Activated effector memory CD4-positive, alpha-beta T cell treated with Interleukin-2 at 50 U/mL for 16 hours (primary cell): ENCODE measurements at regions not wholly inside any gene's neighbourhood (a gene's known extent, or its start where the extent isn't known, plus 50 kb on each side); places are given as distances from the start of the nearest gene placed in this dataset.
A peak's percentile ranks its signal among the peaks of the same experiment; 100 is the strongest.
"Not testable (repeated sequence)": the region's sequence is repeated elsewhere in the genome, so short reads cannot be mapped to it uniquely, and the experiment has no call there.

Experiments
- DNase-seq: peaks from one replicate; pipeline ENCODE4 v3.0.0-alpha.2; 2020

DNA sequence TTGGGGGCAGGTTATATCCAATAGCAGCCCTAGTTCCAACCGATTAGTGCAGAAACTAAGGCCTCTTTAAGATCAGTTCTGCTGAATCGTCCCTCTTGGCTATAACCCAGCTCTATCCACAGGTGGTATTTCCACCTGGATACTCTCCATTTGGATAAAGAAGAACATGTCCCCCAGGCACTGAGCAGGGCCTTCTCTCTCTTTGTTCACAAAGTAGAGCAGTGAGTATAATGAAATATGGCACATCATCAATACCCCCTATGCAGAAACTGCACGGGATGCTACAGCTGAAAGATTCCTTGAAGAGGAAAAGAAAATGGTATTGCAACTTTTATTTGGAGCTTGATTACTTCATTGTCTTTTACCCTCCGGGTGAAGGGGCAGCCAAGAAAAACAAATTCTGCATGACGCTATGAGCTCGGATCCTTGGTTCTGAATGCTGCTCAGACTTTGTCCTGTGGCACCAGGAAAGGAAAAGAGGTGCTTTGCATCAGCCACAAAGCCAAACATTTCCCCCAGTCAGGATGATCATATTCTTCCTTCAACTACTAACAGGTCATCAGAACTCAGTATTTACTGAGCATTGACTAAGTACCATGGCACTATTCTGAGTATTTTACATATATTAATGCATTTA, 399.7 kb downstream of the NPIPA8 start:
- DNase-seq: no peak

DNA sequence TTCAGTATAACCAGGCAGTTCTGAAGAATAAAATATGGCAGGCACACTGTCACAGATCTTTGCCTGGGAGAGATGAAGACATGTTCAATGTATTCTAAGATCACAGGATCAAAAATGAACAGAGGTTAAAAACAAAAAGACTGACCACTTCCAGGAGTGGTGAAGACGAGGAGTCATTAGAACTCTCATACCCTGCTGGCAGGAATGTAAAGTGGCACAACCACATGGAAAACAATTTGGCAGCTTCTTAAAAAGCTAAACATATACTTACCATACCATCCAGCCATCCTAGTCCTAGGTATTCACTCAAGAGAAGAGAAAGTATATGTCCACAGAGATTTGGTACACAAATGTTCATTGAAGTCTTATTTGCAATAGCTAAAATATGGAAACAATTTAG, 406.3 kb downstream of the NPIPA8 start:
- no peak for DNase-seq

- no peak for DNase-seq
These were observed 409.6 kb downstream of the NPIPA8 start for GRCh38 chr16:17926866-17927399.

DNA sequence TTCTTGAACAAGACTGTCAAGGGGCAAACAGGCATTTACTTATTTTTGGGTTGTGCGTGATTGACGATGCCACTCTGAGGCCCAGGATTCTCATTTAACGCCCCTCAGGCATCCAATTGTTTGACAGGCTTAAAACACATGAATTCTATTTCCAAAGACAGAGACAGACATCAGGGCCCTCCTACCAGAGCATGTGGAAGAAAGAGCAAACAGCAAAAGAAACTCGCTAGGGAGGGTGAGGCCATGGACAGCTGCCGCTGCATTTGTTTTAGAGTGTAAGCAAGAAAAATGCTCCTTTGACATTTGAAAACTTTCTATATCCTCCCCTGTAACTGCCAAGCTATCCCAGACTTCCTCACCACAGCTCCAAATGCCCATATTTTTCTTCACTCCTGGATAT, 410.1 kb downstream of the NPIPA8 start:
- DNase-seq: no peak

- no peak for DNase-seq
These were observed 410.8 kb downstream of the NPIPA8 start for GRCh38 chr16:17925761-17926160.

- DNase-seq: peak; percentile 31
These were observed 415.1 kb downstream of the NPIPA8 start for GRCh38 chr16:17921357-17921978.

- no peak for DNase-seq
These were observed 419.1 kb downstream of the NPIPA8 start for GRCh38 chr16:17917316-17918019.

DNA sequence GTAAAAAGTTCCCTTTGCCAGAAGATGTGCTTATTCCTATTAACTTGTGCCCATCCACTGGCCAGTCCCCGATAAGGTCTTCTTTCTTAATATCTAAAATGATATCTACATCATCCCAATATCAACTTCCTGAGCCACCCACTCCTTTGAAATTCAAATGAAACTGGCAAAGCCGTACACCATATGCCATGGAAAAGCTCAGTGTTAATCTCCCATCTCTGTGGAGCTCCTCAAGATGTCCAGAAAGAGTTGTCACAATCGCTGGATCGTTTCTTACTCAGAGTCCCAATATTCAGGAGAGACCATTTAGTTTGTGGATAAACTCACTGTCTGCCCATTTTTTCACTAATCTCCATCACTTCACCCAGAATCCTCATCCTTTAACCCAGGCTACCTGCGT, 420.7 kb downstream of the NPIPA8 start:
- no peak for DNase-seq

DNA sequence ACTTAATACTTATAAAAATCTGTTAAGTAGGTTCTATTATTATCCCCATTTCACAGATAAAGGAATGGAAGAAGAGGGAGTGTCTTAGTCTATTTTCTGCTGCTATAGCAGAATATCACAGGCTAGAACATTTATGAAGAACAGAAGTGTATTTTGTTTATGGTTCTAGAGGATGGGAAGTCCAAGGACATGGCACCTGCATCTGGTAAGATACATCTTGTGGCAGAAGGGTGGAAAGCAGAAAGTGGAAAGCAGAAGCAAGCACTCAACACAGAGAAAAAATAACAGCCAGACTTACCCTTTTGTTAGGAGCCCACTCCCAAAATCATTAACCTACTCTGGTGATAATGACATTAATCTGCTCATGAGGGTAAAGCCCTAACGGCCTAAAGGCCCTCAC, 422.4 kb downstream of the NPIPA8 start:
- no peak for DNase-seq

DNA sequence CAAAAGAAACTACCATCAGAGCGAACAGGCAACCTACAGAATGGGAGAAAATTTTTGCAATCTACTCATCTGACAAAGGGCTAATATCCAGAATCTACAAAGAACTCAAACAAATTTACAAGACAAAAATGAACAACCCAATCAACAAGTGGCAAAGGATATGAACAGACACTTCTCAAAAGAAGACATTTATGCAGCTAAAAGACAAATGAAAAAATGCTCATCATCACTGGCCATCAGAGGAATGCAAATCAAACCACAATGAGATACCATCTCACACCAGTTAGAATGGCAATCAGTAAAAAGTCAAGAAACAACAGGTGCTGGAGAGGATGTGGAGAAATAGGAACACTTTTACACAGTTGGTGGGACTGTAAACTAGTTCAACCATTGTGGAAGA, 425.0 kb downstream of the NPIPA8 start:
- DNase-seq: not testable (repeated sequence)

DNA sequence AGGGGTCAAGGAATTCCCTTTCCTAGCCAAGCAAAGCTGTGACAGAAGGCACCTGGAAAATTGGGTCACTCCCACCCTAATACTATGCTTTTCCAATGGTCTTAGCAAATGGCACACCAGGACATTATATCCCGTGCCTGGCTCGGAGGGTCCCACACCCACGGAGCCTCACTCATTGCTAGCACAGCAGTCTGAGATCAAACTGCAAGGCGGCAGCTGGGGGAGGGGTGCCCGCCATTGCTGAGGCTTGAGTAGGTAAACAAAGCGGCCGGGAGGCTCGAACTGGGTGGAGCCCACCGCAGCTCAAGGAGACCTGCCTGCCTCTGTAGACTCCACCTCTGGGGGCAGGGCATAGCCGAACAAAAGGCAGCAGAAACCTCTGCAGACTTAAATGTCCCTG, 429.9 kb downstream of the NPIPA8 start:
- not testable (repeated sequence) for DNase-seq

GRCh38 chr16:17901309-17901708, 430.5 kb upstream of the XYLT1 start:
- DNase-seq: no peak

GRCh38 chr16:17899141-17899540, 428.4 kb upstream of the XYLT1 start:
- DNase-seq: no peak

DNA sequence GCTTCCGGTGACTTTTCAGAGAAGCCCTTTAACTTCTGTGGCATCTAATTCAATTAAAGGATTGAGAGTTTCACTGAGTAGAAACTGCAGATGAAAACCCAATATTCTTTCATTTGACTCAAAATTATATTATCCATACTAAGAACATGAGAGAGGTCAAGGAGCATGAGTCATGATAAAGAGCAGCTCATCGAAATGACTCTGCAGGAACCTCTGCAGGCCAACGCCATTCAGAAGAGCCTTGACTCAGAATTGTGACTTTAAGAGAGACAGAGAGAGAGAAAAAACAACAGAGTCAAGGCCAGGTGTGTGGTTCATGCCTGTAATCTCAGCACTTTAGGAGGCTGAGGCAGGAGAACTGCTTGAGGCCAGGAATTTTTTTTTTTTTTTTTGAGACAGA, 417.2 kb upstream of the XYLT1 start:
- DNase-seq: no peak

- DNase-seq: no peak
These were observed 415.0 kb upstream of the XYLT1 start for GRCh38 chr16:17885659-17886207.

DNA sequence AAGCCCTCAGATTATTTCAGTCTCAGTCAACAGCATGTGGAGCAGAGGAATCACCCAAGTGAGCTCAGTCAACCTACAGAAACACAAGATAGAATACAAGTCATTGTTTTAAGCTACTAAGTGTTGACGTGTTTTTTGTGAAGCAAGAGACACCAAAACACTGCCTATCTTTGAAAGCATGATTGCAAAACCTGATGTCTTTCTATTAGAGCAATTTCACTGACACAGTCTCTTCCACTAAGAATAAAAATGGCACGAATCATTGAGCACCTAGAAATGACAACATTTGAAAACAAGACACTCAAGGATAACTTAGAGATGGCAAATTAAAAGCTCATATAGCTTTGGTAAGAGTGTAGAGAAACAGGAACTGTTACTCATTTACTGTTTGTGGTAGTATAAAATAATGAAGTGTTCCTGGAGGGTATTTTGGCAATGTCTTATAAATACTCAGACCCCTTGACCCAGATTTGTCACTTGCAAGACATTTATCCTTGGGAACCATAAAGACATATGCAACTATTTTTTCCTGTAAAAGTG, 407.1 kb upstream of the XYLT1 start:
- no peak for DNase-seq

- DNase-seq: no peak
These were observed 396.2 kb upstream of the XYLT1 start for GRCh38 chr16:17866996-17867395.

GRCh38 chr16:17861981-17862479, 391.3 kb upstream of the XYLT1 start:
- no peak for DNase-seq

DNA sequence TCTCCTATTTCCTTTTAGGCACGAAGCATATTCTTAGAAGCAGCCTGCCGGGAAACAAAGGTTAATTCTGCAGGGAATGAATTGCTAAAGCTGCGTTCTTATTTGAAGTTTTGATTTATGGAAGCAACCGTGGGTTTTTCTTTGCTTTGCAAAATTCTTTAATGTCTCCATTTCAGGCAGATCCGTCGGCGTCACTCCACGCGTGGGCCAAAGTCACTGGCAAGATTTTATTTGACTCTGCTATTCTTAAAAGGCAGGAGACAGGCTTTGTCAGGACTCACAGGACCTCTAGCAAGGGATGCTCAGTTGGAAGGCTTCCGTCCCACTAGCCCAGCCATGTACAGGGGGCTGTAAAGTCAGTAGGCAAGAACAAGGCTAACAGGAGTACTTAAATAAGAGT, 387.3 kb upstream of the XYLT1 start:
- no peak for DNase-seq

GRCh38 chr16:17853958-17854357, 383.2 kb upstream of the XYLT1 start:
- DNase-seq: no peak

DNA sequence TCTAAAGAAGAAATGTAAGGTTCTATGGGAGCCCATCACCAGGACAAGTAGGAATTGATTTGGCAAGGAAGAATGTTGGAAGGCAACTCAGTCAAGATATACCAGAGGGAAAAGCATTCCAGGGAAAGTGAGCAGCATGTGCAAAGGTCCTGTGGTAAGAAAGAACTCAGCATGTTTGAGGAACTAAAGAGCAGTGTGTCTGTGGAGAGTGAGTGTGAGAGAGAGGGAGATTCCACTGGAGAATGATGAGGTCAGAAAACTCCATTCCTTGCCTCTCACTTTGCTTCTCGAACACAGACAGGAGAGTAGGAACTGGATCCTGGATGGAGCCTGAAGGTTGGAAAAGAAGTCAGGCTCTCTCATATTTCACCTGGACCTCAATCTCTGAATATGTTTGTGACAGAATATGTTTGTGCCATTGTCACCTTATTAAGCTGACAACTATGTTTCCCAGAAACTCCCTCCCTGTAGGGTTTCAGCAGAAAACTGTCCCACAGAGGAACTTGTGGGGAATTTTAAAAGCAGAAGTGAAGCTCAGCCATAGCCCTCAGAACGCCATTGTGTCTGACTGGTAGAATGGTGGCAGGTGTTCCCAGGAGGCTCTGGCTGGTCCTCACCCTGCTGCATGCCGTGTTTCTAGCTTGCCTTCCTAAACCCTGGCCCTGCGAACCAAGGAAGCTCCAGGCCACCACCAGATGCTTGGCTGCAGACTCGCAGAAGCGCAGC, 382.4 kb upstream of the XYLT1 start:
- no peak for DNase-seq

GRCh38 chr16:17850581-17851250, 380.0 kb upstream of the XYLT1 start:
- DNase-seq: no peak
